GM12878 (cell line): ENCODE measurements at regions not wholly inside any gene's neighbourhood (a gene's known extent, or its start where the extent isn't known, plus 50 kb on each side); places are given as distances from the start of the nearest gene placed in this dataset.

Experiments used
- BACH1 ChIP-seq: fragments of 450-650 bp; IDR thresholded peaks from 2 replicates; pipeline ENCODE4 v1.6.1; 2017; ENCODE audit warnings: mild to moderate bottlenecking, borderline replicate concordance
- CEBPB ChIP-seq, 2 experiments: fragments of 150-350 bp in 1 of 2; IDR thresholded peaks; 2 replicates each; pipeline ENCODE4 v1.6.1; 2012 to 2014; ENCODE audit warnings: low read depth in 2 of 2, low read length in 2 of 2, borderline replicate concordance in 1 of 2, inconsistent platforms in 1 of 2
- CREB1 ChIP-seq: IDR thresholded peaks from 2 replicates; pipeline ENCODE4 v1.6.1; 2012; ENCODE audit warnings: low read depth, mild to moderate bottlenecking, inconsistent platforms
- JUNB ChIP-seq: IDR thresholded peaks from 2 replicates; pipeline ENCODE4 v1.6.1; 2016; ENCODE audit warnings: antibody characterized with exemption, mild to moderate bottlenecking
- MTA3 ChIP-seq: IDR thresholded peaks from 2 replicates; pipeline ENCODE4 v1.6.1; 2012; ENCODE audit warnings: low read length, inconsistent platforms, borderline replicate concordance
- MXI1 ChIP-seq: fragments of 150-350 bp; IDR thresholded peaks from 2 replicates; pipeline ENCODE4 v1.6.1; 2011; ENCODE audit warnings: low read depth, mild to moderate bottlenecking, inconsistent platforms, low read length, improper control_type of control experiment
- POLR2A ChIP-seq: IDR thresholded peaks from 2 replicates; pipeline ENCODE4 v1.6.1; 2011; ENCODE audit warnings: low read depth, mild to moderate bottlenecking, low read length
- RAD21 ChIP-seq: IDR thresholded peaks from 2 replicates; pipeline ENCODE4 v1.6.1; 2011; ENCODE audit warnings: mild to moderate bottlenecking, low read depth, low read length, moderate library complexity; ENCODE audit not compliant: insufficient read depth
- SREBF2 ChIP-seq: IDR thresholded peaks from 2 replicates; pipeline ENCODE4 v1.6.1; 2012; ENCODE audit warnings: mild to moderate bottlenecking, low read length
- SUPT20H ChIP-seq: IDR thresholded peaks from 2 replicates; pipeline ENCODE4 v1.6.1; 2011; ENCODE audit warnings: low read depth, mild to moderate bottlenecking, low read length, moderate library complexity, borderline replicate concordance; ENCODE audit not compliant: control insufficient read depth
- ZBTB40 ChIP-seq: fragments of 450-650 bp; IDR thresholded peaks from 2 replicates; pipeline ENCODE4 v1.6.1; 2016; ENCODE audit warnings: mild to moderate bottlenecking, moderate library complexity, borderline replicate concordance
- TF ChIP-seq, protein P1 (sequence below), 3 experiments: IDR thresholded peaks in 2 of 3; conservative IDR thresholded peaks in 1 of 3; 2 replicates each; pipeline ENCODE4 v1.5.1; 2011; ENCODE audit warnings: low read depth in 3 of 3, low read length in 3 of 3, mild to moderate bottlenecking in 3 of 3, control low read depth in 2 of 3, moderate library complexity in 2 of 3, inconsistent platforms in 1 of 3, mixed read lengths in 1 of 3; ENCODE audit not compliant: control insufficient read depth in 2 of 3, insufficient read depth in 1 of 3; ENCODE audit errors: extremely low read depth in 1 of 3
- TF ChIP-seq, protein P2 (sequence below): IDR thresholded peaks from 2 replicates; pipeline ENCODE4 v1.6.1; 2012; ENCODE audit warnings: mild to moderate bottlenecking, low read depth, low read length

DNA sequence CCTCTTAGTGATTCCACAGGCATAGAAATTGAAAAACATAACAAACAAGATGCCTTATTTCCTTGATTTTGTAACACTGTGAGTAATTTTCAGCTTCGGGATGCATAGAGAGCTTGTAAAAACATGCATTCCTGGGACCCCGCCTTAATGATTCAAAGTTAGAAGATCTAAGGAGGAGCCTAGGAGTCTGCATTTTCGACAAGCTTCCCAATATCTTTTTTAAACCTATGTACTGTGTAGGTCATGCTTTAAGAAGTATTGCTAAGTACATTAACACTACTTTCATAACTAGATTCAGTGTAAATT lies 109.8 kb upstream of the ZNF516 start:
- TF ChIP-seq CREB1, result no peak
- TF ChIP-seq, protein P1, sequence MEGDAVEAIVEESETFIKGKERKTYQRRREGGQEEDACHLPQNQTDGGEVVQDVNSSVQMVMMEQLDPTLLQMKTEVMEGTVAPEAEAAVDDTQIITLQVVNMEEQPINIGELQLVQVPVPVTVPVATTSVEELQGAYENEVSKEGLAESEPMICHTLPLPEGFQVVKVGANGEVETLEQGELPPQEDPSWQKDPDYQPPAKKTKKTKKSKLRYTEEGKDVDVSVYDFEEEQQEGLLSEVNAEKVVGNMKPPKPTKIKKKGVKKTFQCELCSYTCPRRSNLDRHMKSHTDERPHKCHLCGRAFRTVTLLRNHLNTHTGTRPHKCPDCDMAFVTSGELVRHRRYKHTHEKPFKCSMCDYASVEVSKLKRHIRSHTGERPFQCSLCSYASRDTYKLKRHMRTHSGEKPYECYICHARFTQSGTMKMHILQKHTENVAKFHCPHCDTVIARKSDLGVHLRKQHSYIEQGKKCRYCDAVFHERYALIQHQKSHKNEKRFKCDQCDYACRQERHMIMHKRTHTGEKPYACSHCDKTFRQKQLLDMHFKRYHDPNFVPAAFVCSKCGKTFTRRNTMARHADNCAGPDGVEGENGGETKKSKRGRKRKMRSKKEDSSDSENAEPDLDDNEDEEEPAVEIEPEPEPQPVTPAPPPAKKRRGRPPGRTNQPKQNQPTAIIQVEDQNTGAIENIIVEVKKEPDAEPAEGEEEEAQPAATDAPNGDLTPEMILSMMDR (IDR thresholded peaks at IDR 0.05 in 2 of 3, conservative IDR thresholded peaks at IDR 0.05 in 1 of 3; ENCODE audit: control insufficient read depth in 2 of 3, extremely low read depth in 1 of 3, insufficient read depth in 1 of 3, low read depth in 3 of 3, low read length in 3 of 3), result no peak
- TF ChIP-seq JUNB, result no peak
- TF ChIP-seq POLR2A, result no peak
- TF ChIP-seq MXI1, result no peak
- TF ChIP-seq RAD21, result no peak
- no peak for TF ChIP-seq ZBTB40
- TF ChIP-seq SUPT20H, result no peak
- no peak for TF ChIP-seq CEBPB (IDR thresholded peaks at IDR 0.05; ENCODE audit: borderline replicate concordance in 1 of 2, low read depth in 2 of 2, low read length in 2 of 2)
- no peak for TF ChIP-seq SREBF2
- TF ChIP-seq BACH1, result no peak
- TF ChIP-seq MTA3, result no peak
- TF ChIP-seq, protein P2, sequence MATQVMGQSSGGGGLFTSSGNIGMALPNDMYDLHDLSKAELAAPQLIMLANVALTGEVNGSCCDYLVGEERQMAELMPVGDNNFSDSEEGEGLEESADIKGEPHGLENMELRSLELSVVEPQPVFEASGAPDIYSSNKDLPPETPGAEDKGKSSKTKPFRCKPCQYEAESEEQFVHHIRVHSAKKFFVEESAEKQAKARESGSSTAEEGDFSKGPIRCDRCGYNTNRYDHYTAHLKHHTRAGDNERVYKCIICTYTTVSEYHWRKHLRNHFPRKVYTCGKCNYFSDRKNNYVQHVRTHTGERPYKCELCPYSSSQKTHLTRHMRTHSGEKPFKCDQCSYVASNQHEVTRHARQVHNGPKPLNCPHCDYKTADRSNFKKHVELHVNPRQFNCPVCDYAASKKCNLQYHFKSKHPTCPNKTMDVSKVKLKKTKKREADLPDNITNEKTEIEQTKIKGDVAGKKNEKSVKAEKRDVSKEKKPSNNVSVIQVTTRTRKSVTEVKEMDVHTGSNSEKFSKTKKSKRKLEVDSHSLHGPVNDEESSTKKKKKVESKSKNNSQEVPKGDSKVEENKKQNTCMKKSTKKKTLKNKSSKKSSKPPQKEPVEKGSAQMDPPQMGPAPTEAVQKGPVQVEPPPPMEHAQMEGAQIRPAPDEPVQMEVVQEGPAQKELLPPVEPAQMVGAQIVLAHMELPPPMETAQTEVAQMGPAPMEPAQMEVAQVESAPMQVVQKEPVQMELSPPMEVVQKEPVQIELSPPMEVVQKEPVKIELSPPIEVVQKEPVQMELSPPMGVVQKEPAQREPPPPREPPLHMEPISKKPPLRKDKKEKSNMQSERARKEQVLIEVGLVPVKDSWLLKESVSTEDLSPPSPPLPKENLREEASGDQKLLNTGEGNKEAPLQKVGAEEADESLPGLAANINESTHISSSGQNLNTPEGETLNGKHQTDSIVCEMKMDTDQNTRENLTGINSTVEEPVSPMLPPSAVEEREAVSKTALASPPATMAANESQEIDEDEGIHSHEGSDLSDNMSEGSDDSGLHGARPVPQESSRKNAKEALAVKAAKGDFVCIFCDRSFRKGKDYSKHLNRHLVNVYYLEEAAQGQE, result no peak
